Keratinocyte (primary cell): ENCODE measurements at regions not wholly inside any gene's neighbourhood (a gene's known extent, or its start where the extent isn't known, plus 50 kb on each side); places are given as distances from the start of the nearest gene placed in this dataset.

Experiments
- DNase-seq: peaks from one replicate; pipeline ENCODE4 v3.0.0-alpha.2; 2011; ENCODE audit warnings: low read depth, missing footprints, low spot score
- FAIRE-seq: peaks from 2 replicates; lab custom pipeline; 2011; peaks lifted over from hg19 to GRCh38; lab: Jason Lieb, UNC
- H2AFZ ChIP-seq: 2 replicates; pipeline ENCODE4 v1.6.0; 2012; ENCODE audit warnings: low read length, control low read depth, inconsistent platforms; ENCODE audit not compliant: control insufficient read depth
- H3K27ac ChIP-seq: 2 replicates; pipeline ENCODE4 v1.5.1; 2011; ENCODE audit warnings: low read length; ENCODE audit not compliant: control insufficient read depth, insufficient read depth
- H3K27me3 ChIP-seq: 3 replicates; pipeline ENCODE4 v1.6.0; 2011; ENCODE audit warnings: low read length; ENCODE audit not compliant: control insufficient read depth, insufficient read depth; ENCODE audit errors: extremely low read depth
- H3K36me3 ChIP-seq, 2 experiments: 2 replicates in 1 of 2; 3 replicates in 1 of 2; pipeline ENCODE4 v1.5.1; 2011; ENCODE audit warnings: low read length in 2 of 2, mild to moderate bottlenecking in 1 of 2; ENCODE audit not compliant: control insufficient read depth in 2 of 2, insufficient read depth in 2 of 2; ENCODE audit errors: extremely low read depth in 1 of 2
- H3K4me1 ChIP-seq: 3 replicates; pipeline ENCODE4 v1.5.1; 2011; ENCODE audit warnings: low read length; ENCODE audit not compliant: control insufficient read depth, insufficient read depth; ENCODE audit errors: extremely low read depth
- H3K4me2 ChIP-seq: 3 replicates; pipeline ENCODE4 v1.6.0; 2011; ENCODE audit warnings: low read depth, low read length; ENCODE audit not compliant: control insufficient read depth, insufficient read depth; ENCODE audit errors: extremely low read depth
- H3K4me3 ChIP-seq, 3 experiments: fragments of 200-600 bp in 1 of 3; sonication (generic) in 1 of 3; 2 replicates in 2 of 3; 3 replicates in 1 of 3; pipeline ENCODE4 v1.5.1; 2011 to 2016; ENCODE audit warnings: low read length in 3 of 3, mild to moderate bottlenecking in 3 of 3, control low read depth in 2 of 3, inconsistent platforms in 1 of 3, low read depth in 1 of 3, mixed read lengths in 1 of 3, mixed run types in 1 of 3, moderate library complexity in 1 of 3; ENCODE audit not compliant: control insufficient read depth in 2 of 3, insufficient read depth in 2 of 3; ENCODE audit errors: extremely low read depth in 1 of 3
- H3K79me2 ChIP-seq: 2 replicates; pipeline ENCODE4 v1.6.0; 2012; ENCODE audit warnings: low read length; ENCODE audit not compliant: control insufficient read depth, insufficient read depth
- H3K9ac ChIP-seq: 3 replicates; pipeline ENCODE4 v1.6.0; 2011; ENCODE audit warnings: low read length; ENCODE audit not compliant: control insufficient read depth, insufficient read depth; ENCODE audit errors: extremely low read depth
- H3K9me1 ChIP-seq: 3 replicates; pipeline ENCODE4 v1.6.0; 2011; ENCODE audit warnings: low read length; ENCODE audit not compliant: control insufficient read depth, insufficient read depth; ENCODE audit errors: extremely low read depth
- H3K9me3 ChIP-seq: 2 replicates; pipeline ENCODE4 v1.5.1; 2012; ENCODE audit warnings: low read depth, low read length; ENCODE audit not compliant: control insufficient read depth
- H4K20me1 ChIP-seq: 3 replicates; pipeline ENCODE4 v1.6.0; 2011; ENCODE audit warnings: low read length; ENCODE audit not compliant: control insufficient read depth, insufficient read depth; ENCODE audit errors: extremely low read depth
- CTCF ChIP-seq, 3 experiments: IDR thresholded peaks in 1 of 3; conservative IDR thresholded peaks in 1 of 3; optimal IDR thresholded peaks in 1 of 3; 2 replicates in 2 of 3; 3 replicates in 1 of 3; pipeline versions ENCODE3 to v1.5.1; 2011; ENCODE audit warnings: low read length in 3 of 3, mild to moderate bottlenecking in 3 of 3, moderate library complexity in 2 of 3, control low read depth in 1 of 3, inconsistent platforms in 1 of 3; ENCODE audit not compliant: insufficient read depth in 2 of 3; ENCODE audit errors: extremely low read depth in 1 of 3
- EZH2 ChIP-seq: IDR thresholded peaks from one replicate; pipeline ENCODE4 v1.6.1; 2012; ENCODE audit warnings: inconsistent platforms, mild to moderate bottlenecking, low read length, moderate library complexity
- dilution Hi-C: fragments of 300-500 bp; cut with MboI; formaldehyde crosslinking; loops from one replicate; pipeline ENCODE4 v1.7.0; 2020; ENCODE audit warnings: low sequenced_read_pairs; ENCODE audit not compliant: extremely low pct_ligation_motif_present

GRCh38 chrX:42273387-42273786, 350.0 kb upstream of the CASK start:
- H3K4me3 ChIP-seq: no peak overlapping the region
- no peaks in the 10 kb centered on the region for H3K36me3 ChIP-seq
- dilution Hi-C loops: no loop called here
- H3K4me2 ChIP-seq: no peak overlapping the region
- H3K27me3 ChIP-seq: no peaks in the 10 kb centered on the region
- no peak overlapping the region for H2AFZ ChIP-seq
- TF ChIP-seq EZH2 (no peak), CTCF (optimal IDR thresholded peaks at IDR 0.05 in 1 of 3, IDR thresholded peaks at IDR 0.05 in 1 of 3, conservative IDR thresholded peaks at IDR 0.05 in 1 of 3; ENCODE audit: extremely low read depth in 1 of 3, insufficient read depth in 2 of 3, low read length in 3 of 3) (no peak)
- DNase-seq (no peak), FAIRE-seq (no peak)
- H3K79me2 ChIP-seq: no peaks in the 10 kb centered on the region
- no peaks in the 10 kb centered on the region for H4K20me1 ChIP-seq
- no peaks in the 10 kb centered on the region for H3K9me1 ChIP-seq
- no peaks in the 10 kb centered on the region for H3K9me3 ChIP-seq
- H3K27ac ChIP-seq: no peak overlapping the region
- H3K9ac ChIP-seq: no peak overlapping the region
- H3K4me1 ChIP-seq: no peaks in the 10 kb centered on the region

GRCh38 chrX:42269186-42269585, 345.8 kb upstream of the CASK start:
- no peaks in the 10 kb centered on the region for H3K27me3 ChIP-seq
- no peak overlapping the region for H3K27ac ChIP-seq
- no peaks in the 10 kb centered on the region for H3K4me1 ChIP-seq
- DNase-seq: no peak
- H2AFZ ChIP-seq: no peak overlapping the region
- no peaks in the 10 kb centered on the region for H4K20me1 ChIP-seq
- H3K4me3 ChIP-seq: no peak overlapping the region
- no peak overlapping the region for H3K9ac ChIP-seq
- TF ChIP-seq EZH2: no peak
- H3K4me2 ChIP-seq: no peak overlapping the region
- no peaks in the 10 kb centered on the region for H3K9me3 ChIP-seq
- no peaks in the 10 kb centered on the region for H3K79me2 ChIP-seq
- no peak for FAIRE-seq
- H3K9me1 ChIP-seq: no peaks in the 10 kb centered on the region
- H3K36me3 ChIP-seq: no peaks in the 10 kb centered on the region
- dilution Hi-C loops: no loop called here

GRCh38 chrX:42260854-42261253, 337.5 kb upstream of the CASK start:
- no peak for TF ChIP-seq CTCF (optimal IDR thresholded peaks at IDR 0.05 in 1 of 3, IDR thresholded peaks at IDR 0.05 in 1 of 3, conservative IDR thresholded peaks at IDR 0.05 in 1 of 3; ENCODE audit: extremely low read depth in 1 of 3, insufficient read depth in 2 of 3, low read length in 3 of 3)
- no peak for TF ChIP-seq EZH2
- Histone ChIP-seq H3K27me3 (no peaks in the 10 kb centered on the region), H3K79me2 (no peaks in the 10 kb centered on the region), H3K36me3 (no peaks in the 10 kb centered on the region), H3K4me3 (no peak overlapping the region), H4K20me1 (no peaks in the 10 kb centered on the region), H3K9ac (no peak overlapping the region), H3K4me2 (no peak overlapping the region), H3K27ac (no peak overlapping the region), H3K4me1 (no peaks in the 10 kb centered on the region), H3K9me3 (no peaks in the 10 kb centered on the region), H3K9me1 (no peaks in the 10 kb centered on the region), H2AFZ (no peak overlapping the region)
- dilution Hi-C loops: no loop called here
- FAIRE-seq (no peak), DNase-seq (no peak)
